ENCODE measurements at regions not wholly inside any gene's neighbourhood (a gene's known extent, or its start where the extent isn't known, plus 50 kb on each side); places are given as distances from the start of the nearest gene placed in this dataset.
"Not testable (repeated sequence)": the region's sequence is repeated elsewhere in the genome, so short reads cannot be mapped to it uniquely, and the experiment has no call there.

DNA sequence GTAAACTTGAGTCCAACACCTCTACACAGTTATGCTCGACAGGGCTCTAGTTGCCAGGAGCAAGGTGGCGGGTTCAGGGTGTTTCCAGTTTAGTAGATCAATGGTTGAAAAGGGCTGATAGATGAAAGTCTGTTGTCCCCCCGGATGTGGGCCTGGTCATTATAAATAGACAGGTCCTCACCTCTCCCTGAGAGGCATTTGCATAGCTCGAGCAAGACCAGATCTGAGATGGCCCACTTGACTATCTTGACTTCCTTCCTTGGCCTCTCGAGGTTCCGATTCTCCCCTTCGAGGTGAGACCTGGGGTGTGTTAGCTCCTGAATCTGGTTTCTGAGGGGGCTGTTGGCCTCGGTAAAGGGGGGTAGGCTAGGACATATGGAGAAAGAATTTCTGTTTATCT, 54.1 kb upstream of the RBMX start:
- TF ChIP-seq, protein P1, sequence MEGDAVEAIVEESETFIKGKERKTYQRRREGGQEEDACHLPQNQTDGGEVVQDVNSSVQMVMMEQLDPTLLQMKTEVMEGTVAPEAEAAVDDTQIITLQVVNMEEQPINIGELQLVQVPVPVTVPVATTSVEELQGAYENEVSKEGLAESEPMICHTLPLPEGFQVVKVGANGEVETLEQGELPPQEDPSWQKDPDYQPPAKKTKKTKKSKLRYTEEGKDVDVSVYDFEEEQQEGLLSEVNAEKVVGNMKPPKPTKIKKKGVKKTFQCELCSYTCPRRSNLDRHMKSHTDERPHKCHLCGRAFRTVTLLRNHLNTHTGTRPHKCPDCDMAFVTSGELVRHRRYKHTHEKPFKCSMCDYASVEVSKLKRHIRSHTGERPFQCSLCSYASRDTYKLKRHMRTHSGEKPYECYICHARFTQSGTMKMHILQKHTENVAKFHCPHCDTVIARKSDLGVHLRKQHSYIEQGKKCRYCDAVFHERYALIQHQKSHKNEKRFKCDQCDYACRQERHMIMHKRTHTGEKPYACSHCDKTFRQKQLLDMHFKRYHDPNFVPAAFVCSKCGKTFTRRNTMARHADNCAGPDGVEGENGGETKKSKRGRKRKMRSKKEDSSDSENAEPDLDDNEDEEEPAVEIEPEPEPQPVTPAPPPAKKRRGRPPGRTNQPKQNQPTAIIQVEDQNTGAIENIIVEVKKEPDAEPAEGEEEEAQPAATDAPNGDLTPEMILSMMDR (IDR thresholded peaks at IDR 0.05) = not testable (repeated sequence)
- not testable (repeated sequence) for TF ChIP-seq POLR2A, POLR2AphosphoS5 (IDR thresholded peaks at IDR 0.05)
